H9 (cell line): ENCODE measurements at regions not wholly inside any gene's neighbourhood (a gene's known extent, or its start where the extent isn't known, plus 50 kb on each side); places are given as distances from the start of the nearest gene placed in this dataset.
A peak's percentile ranks its signal among the peaks of the same experiment; 100 is the strongest.

ENCODE experiments used
- DNase-seq: peaks from one replicate; pipeline ENCODE4 v3.0.0-alpha.2; 2017
- H2AFZ ChIP-seq: one replicate; pipeline ENCODE4 v1.6.1; 2013; ENCODE audit warnings: mild to moderate bottlenecking, low read length, control low read depth, moderate library complexity
- H2AK5ac ChIP-seq: 2 replicates; pipeline ENCODE4 v1.6.1; 2013; ENCODE audit warnings: low read length, control low read depth, mixed read lengths; ENCODE audit not compliant: insufficient read length
- H2BK120ac ChIP-seq: one replicate; pipeline ENCODE4 v1.6.1; 2013; ENCODE audit warnings: low read depth, mild to moderate bottlenecking, low read length, control low read depth, inconsistent platforms; ENCODE audit not compliant: poor library complexity, severe bottlenecking
- H2BK12ac ChIP-seq: 2 replicates; pipeline ENCODE4 v1.6.1; 2013; ENCODE audit warnings: low read length, control low read depth, mixed read lengths, low read depth; ENCODE audit not compliant: insufficient read length
- H2BK15ac ChIP-seq: 2 replicates; pipeline ENCODE4 v1.6.1; 2013; ENCODE audit warnings: low read depth, low read length, control low read depth
- H2BK20ac ChIP-seq: one replicate; pipeline ENCODE4 v1.6.1; 2013; ENCODE audit warnings: low read depth, mild to moderate bottlenecking, low read length, control low read depth, inconsistent platforms; ENCODE audit not compliant: poor library complexity, severe bottlenecking
- H2BK5ac ChIP-seq: 2 replicates; pipeline ENCODE4 v1.6.1; 2013; ENCODE audit warnings: low read length, control low read depth, mixed read lengths; ENCODE audit not compliant: insufficient read length
- H3K14ac ChIP-seq: 2 replicates; pipeline ENCODE4 v1.6.1; 2013; ENCODE audit warnings: low read length, control low read depth; ENCODE audit not compliant: insufficient read depth
- H3K18ac ChIP-seq: 2 replicates; pipeline ENCODE4 v1.6.1; 2013; ENCODE audit warnings: low read depth, mild to moderate bottlenecking, mixed read lengths, low read length, control low read depth; ENCODE audit not compliant: insufficient read length
- H3K23ac ChIP-seq: 2 replicates; pipeline ENCODE4 v1.6.1; 2013; ENCODE audit warnings: low read length, control low read depth, mixed read lengths, low read depth; ENCODE audit not compliant: insufficient read length
- H3K23me2 ChIP-seq: 2 replicates; pipeline ENCODE4 v1.6.1; 2013; ENCODE audit warnings: low read depth, mild to moderate bottlenecking, mixed read lengths, low read length, control low read depth; ENCODE audit not compliant: insufficient read length, poor library complexity, severe bottlenecking
- H3K27ac ChIP-seq: 2 replicates; pipeline ENCODE4 v1.5.1; 2013; ENCODE audit warnings: low read length, control low read depth, mixed read lengths, low read depth; ENCODE audit not compliant: insufficient read length
- H3K27me3 ChIP-seq: 2 replicates; pipeline ENCODE4 v1.6.1; 2013; ENCODE audit warnings: low read length, control low read depth, inconsistent platforms; ENCODE audit not compliant: insufficient read depth
- H3K4ac ChIP-seq: 2 replicates; pipeline ENCODE4 v1.6.1; 2013; ENCODE audit warnings: low read depth, mild to moderate bottlenecking, control low read depth, inconsistent platforms, low read length, moderate library complexity
- H3K4me1 ChIP-seq: 2 replicates; pipeline ENCODE4 v1.6.1; 2013; ENCODE audit warnings: low read length, control low read depth, inconsistent platforms; ENCODE audit not compliant: insufficient read depth
- H3K4me2 ChIP-seq: 2 replicates; pipeline ENCODE4 v1.6.1; 2013; ENCODE audit warnings: low read length, control low read depth, mixed read lengths; ENCODE audit not compliant: insufficient read length, insufficient read depth
- H3K56ac ChIP-seq: 2 replicates; pipeline ENCODE4 v1.6.1; 2013; ENCODE audit warnings: low read depth, mild to moderate bottlenecking, mixed read lengths, low read length, control low read depth; ENCODE audit not compliant: insufficient read length
- H3K79me1 ChIP-seq: 2 replicates; pipeline ENCODE4 v1.6.1; 2013; ENCODE audit warnings: low read depth, mild to moderate bottlenecking, moderate library complexity, low read length, control low read depth, inconsistent platforms; ENCODE audit not compliant: insufficient read depth, poor library complexity, severe bottlenecking
- H3K79me2 ChIP-seq: 2 replicates; pipeline ENCODE4 v1.6.1; 2013; ENCODE audit warnings: low read length, control low read depth, inconsistent platforms; ENCODE audit not compliant: insufficient read depth
- H3K9ac ChIP-seq: 2 replicates; pipeline ENCODE4 v1.6.1; 2013; ENCODE audit warnings: low read length, control low read depth, mixed read lengths; ENCODE audit not compliant: insufficient read length; ENCODE audit errors: extremely low read depth
- H3K9me3 ChIP-seq: one replicate; pipeline ENCODE4 v1.6.1; 2013; ENCODE audit warnings: low read depth, low read length, inconsistent platforms; ENCODE audit not compliant: control insufficient read depth
- H3T11ph ChIP-seq: one replicate; pipeline ENCODE4 v1.6.1; 2013; ENCODE audit warnings: mild to moderate bottlenecking, low read length, control low read depth, inconsistent platforms
- H4K20me1 ChIP-seq: one replicate; pipeline ENCODE4 v1.6.1; 2013; ENCODE audit not compliant: control insufficient read depth, insufficient read length, insufficient read depth
- H4K5ac ChIP-seq: 2 replicates; pipeline ENCODE4 v1.6.1; 2013; ENCODE audit warnings: low read depth, mild to moderate bottlenecking, mixed read lengths, low read length, control low read depth; ENCODE audit not compliant: insufficient read length
- H4K8ac ChIP-seq: replicated peaks from 2 replicates; pipeline ENCODE4 v1.6.1; 2013; ENCODE audit warnings: low read length, control low read depth, mixed read lengths, low read depth; ENCODE audit not compliant: insufficient read length
- H4K91ac ChIP-seq: 2 replicates; pipeline ENCODE4 v1.6.1; 2013; ENCODE audit warnings: low read depth, mild to moderate bottlenecking, moderate library complexity, mixed read lengths, low read length, control low read depth; ENCODE audit not compliant: insufficient read length
- H3K27ac Mint-ChIP-seq, 3 experiments: 2 replicates in 2 of 3; 3 replicates in 1 of 3; pipeline ENCODE4 v1.8.0; 2020 to 2021; ENCODE audit warnings: mixed read lengths in 3 of 3, mild to moderate bottlenecking in 1 of 3, moderate library complexity in 1 of 3
- H3K27me3 Mint-ChIP-seq: 2 replicates; pipeline ENCODE4 v1.8.0; 2021; ENCODE audit warnings: low read depth, mild to moderate bottlenecking, moderate library complexity, mixed read lengths
- H3K36me3 Mint-ChIP-seq, 3 experiments: 2 replicates in 2 of 3; 3 replicates in 1 of 3; pipeline ENCODE4 v1.8.0; 2020 to 2021; ENCODE audit warnings: low read depth in 3 of 3, mixed read lengths in 3 of 3; ENCODE audit not compliant: insufficient read depth in 1 of 3
- H3K4me1 Mint-ChIP-seq, 2 experiments: 2 replicates each; pipeline ENCODE4 v1.8.0; 2020; ENCODE audit warnings: mixed read lengths in 2 of 2
- H3K4me3 Mint-ChIP-seq, 2 experiments: 2 replicates in 1 of 2; 3 replicates in 1 of 2; pipeline ENCODE4 v1.8.0; 2020 to 2021; ENCODE audit warnings: mild to moderate bottlenecking in 2 of 2, mixed read lengths in 2 of 2, moderate library complexity in 1 of 2
- H3K9me3 Mint-ChIP-seq, 2 experiments: 2 replicates in 1 of 2; 3 replicates in 1 of 2; pipeline ENCODE4 v1.8.0; 2020; ENCODE audit warnings: mild to moderate bottlenecking in 2 of 2, mixed read lengths in 2 of 2, moderate library complexity in 1 of 2
- WGBS: extraction: QIAGEN DNeasy Blood & Tissue Kit; methylation state at CpG from one replicate; pipeline ENCODE4 v1.1.7; 2013; ENCODE audit warnings: missing lambda C conversion rate, low lambda C conversion rate, mixed read lengths; ENCODE audit not compliant: insufficient read length; ENCODE audit errors: extremely low coverage; 5-methylcytosine and 5-hydroxymethylcytosine counted together
- TF ChIP-seq, protein P1 (sequence below): fragments of 200-600 bp; sonication (generic); conservative IDR thresholded peaks from 3 replicates; pipeline ENCODE4 v1.8.0; 2021; ENCODE audit warnings: antibody characterized with exemption, mild to moderate bottlenecking

- Histone ChIP-seq H3T11ph (no peak overlapping the region), H4K20me1 (no peaks in the 10 kb centered on the region), H4K8ac (no peak overlapping the region), H3K4ac (no peak overlapping the region), H3K56ac (no peak overlapping the region), H2AFZ (no peak overlapping the region), H2AK5ac (no peak overlapping the region), H3K4me2 (no peak overlapping the region), H3K23ac (no peak overlapping the region), H2BK20ac (no peak overlapping the region), H2BK15ac (no peak overlapping the region), H3K18ac (no peak overlapping the region), H3K79me2 (no peaks in the 10 kb centered on the region), H3K9me3 (no peaks in the 10 kb centered on the region), H2BK5ac (no peak overlapping the region), H2BK12ac (no peak overlapping the region), H3K4me1 (no peaks in the 10 kb centered on the region), H3K23me2 (no peaks in the 10 kb centered on the region), H4K5ac (no peak overlapping the region), H3K9ac (no peak overlapping the region), H3K27ac (no peak overlapping the region), H2BK120ac (no peak overlapping the region), H4K91ac (no peak overlapping the region), H3K27me3 (no peaks in the 10 kb centered on the region), H3K14ac (no peak overlapping the region), H3K79me1 (no peaks in the 10 kb centered on the region)
- Mint-ChIP-seq H3K27me3 (no peaks in the 10 kb centered on the region), H3K36me3 (peaks cover 0 to 2% (median 0%) of the 10 kb centered on the region in 3 experiments; a peak in 1 of 7 replicates), H3K4me3 (no peak overlapping the region), H3K27ac (peak overlapping the region in 1 of 3 experiments; percentile 73; a peak in 1 of 7 replicates), H3K9me3 (peaks cover 3 to 4% of the 10 kb centered on the region in 2 experiments; a peak in 4 of 5 replicates), H3K4me1 (peaks cover 0 to 4% of the 10 kb centered on the region in 2 experiments; a peak in 1 of 4 replicates)
- no peak for DNase-seq
- no CpG with 5 or more reads among the region's 1 CpG for WGBS
- TF ChIP-seq, protein P1, sequence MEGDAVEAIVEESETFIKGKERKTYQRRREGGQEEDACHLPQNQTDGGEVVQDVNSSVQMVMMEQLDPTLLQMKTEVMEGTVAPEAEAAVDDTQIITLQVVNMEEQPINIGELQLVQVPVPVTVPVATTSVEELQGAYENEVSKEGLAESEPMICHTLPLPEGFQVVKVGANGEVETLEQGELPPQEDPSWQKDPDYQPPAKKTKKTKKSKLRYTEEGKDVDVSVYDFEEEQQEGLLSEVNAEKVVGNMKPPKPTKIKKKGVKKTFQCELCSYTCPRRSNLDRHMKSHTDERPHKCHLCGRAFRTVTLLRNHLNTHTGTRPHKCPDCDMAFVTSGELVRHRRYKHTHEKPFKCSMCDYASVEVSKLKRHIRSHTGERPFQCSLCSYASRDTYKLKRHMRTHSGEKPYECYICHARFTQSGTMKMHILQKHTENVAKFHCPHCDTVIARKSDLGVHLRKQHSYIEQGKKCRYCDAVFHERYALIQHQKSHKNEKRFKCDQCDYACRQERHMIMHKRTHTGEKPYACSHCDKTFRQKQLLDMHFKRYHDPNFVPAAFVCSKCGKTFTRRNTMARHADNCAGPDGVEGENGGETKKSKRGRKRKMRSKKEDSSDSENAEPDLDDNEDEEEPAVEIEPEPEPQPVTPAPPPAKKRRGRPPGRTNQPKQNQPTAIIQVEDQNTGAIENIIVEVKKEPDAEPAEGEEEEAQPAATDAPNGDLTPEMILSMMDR, result no peak
Measured at GRCh38 chr9:73741316-73741715, 589.7 kb downstream of the ANXA1 start.
